ENCODE measurements at regions not wholly inside any gene's neighbourhood (a gene's known extent, or its start where the extent isn't known, plus 50 kb on each side); places are given as distances from the start of the nearest gene placed in this dataset.

DNA sequence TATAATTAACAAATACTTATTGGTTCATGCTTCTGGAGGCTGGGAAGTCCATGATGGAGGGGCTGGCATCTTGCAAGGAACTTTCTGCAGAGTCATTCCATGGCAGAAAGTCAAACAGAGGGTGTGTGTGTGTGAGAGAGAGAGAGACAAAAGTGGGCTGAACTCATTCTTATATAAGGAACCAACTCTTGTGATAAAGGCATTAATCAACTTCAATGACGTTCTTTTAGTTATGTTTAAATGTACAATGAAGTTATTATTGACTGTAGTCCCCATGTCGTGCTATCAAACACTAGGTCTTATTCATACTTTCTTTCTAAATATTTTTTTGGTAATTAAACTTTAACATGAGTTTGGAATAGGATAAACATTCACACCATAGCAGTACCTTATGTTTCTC is 1408.8 kb downstream of the STIM2 start:
- intact Hi-C loops (cut with micrococcal nuclease; ENCODE audit: unreplicated experiment) (no loop called here), in situ Hi-C loops (cut with MboI) (no loop called here)
- Histone ChIP-seq H3K79me2 (ENCODE audit: control insufficient read depth, insufficient read depth, low read length) (no peaks in the 10 kb centered on the region), H3K4me1 (ENCODE audit: control insufficient read depth, insufficient read depth, low read length) (no peaks in the 10 kb centered on the region), H3K9me3 (replicated peaks; ENCODE audit: control insufficient read depth, insufficient read depth, low read length) (no peaks in the 10 kb centered on the region), H3K4me2 (ENCODE audit: control insufficient read depth, insufficient read depth) (no peak overlapping the region), H3K9ac (ENCODE audit: control insufficient read depth, insufficient read depth, low read length) (no peak overlapping the region), H3K4me3 (no peak overlapping the region), H3K27ac (ENCODE audit: control insufficient read depth, insufficient read depth) (no peak overlapping the region), H3K27me3 (replicated peaks in 1 of 2; ENCODE audit: control insufficient read depth in 2 of 2, insufficient read depth in 2 of 2, low read length in 1 of 2) (no peaks in the 10 kb centered on the region), H3K36me3 (ENCODE audit: control insufficient read depth in 2 of 2, insufficient read depth in 2 of 2, low read length in 1 of 2) (no peaks in the 10 kb centered on the region), H4K20me1 (ENCODE audit: control insufficient read depth, insufficient read depth) (no peaks in the 10 kb centered on the region), H2AFZ (ENCODE audit: control insufficient read depth, low read depth, low read length) (no peak overlapping the region)
- ChIA-PET RAD21 (ENCODE audit: unreplicated experiment) (no interaction called here), POLR2A (no interaction called here), CTCF (no interaction called here), SMC1A (ENCODE audit: uncharacterized antibody, unreplicated experiment) (no interaction called here)
- FAIRE-seq (no peak), DNase-seq (ENCODE audit: low read depth, low spot score) (no peak), ATAC-seq (no peak)
- no TSS peak for BruUV-seq (replicated peaks)
- TF ChIP-seq YBX1 (IDR thresholded peaks at IDR 0.05): no peak
- TF ChIP-seq BRCA1 (IDR thresholded peaks at IDR 0.05; ENCODE audit: low read depth, low read length): no peak
- no peak for TF ChIP-seq HDGF (IDR thresholded peaks at IDR 0.05)
- TF ChIP-seq SMAD5 (IDR thresholded peaks at IDR 0.05; ENCODE audit: low read depth): no peak
- TF ChIP-seq, protein P1, sequence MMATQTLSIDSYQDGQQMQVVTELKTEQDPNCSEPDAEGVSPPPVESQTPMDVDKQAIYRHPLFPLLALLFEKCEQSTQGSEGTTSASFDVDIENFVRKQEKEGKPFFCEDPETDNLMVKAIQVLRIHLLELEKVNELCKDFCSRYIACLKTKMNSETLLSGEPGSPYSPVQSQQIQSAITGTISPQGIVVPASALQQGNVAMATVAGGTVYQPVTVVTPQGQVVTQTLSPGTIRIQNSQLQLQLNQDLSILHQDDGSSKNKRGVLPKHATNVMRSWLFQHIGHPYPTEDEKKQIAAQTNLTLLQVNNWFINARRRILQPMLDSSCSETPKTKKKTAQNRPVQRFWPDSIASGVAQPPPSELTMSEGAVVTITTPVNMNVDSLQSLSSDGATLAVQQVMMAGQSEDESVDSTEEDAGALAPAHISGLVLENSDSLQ (IDR thresholded peaks at IDR 0.05): no peak
- TF ChIP-seq, protein P2, sequence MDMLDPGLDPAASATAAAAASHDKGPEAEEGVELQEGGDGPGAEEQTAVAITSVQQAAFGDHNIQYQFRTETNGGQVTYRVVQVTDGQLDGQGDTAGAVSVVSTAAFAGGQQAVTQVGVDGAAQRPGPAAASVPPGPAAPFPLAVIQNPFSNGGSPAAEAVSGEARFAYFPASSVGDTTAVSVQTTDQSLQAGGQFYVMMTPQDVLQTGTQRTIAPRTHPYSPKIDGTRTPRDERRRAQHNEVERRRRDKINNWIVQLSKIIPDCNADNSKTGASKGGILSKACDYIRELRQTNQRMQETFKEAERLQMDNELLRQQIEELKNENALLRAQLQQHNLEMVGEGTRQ (IDR thresholded peaks at IDR 0.05; ENCODE audit: borderline replicate concordance, low read depth, low read length): no peak
- TF ChIP-seq CBFB (IDR thresholded peaks at IDR 0.05; ENCODE audit: low read depth): no peak
- TF ChIP-seq IKZF1 (conservative IDR thresholded peaks at IDR 0.05): no peak
- TF ChIP-seq ZNF274 (IDR thresholded peaks at IDR 0.05; ENCODE audit: insufficient read depth, insufficient read length): no peak
- TF ChIP-seq SPI1 (IDR thresholded peaks at IDR 0.05; ENCODE audit: borderline replicate concordance, insufficient read depth, low read depth, low read length): no peak
- no peak for TF ChIP-seq POLR2AphosphoS5 (IDR thresholded peaks at IDR 0.05; ENCODE audit: low read length)
- no peak for TF ChIP-seq EED (IDR thresholded peaks at IDR 0.05; ENCODE audit: low read depth)
- no peak for TF ChIP-seq MTA3 (IDR thresholded peaks at IDR 0.05; ENCODE audit: borderline replicate concordance, low read length)
- TF ChIP-seq, protein P3, sequence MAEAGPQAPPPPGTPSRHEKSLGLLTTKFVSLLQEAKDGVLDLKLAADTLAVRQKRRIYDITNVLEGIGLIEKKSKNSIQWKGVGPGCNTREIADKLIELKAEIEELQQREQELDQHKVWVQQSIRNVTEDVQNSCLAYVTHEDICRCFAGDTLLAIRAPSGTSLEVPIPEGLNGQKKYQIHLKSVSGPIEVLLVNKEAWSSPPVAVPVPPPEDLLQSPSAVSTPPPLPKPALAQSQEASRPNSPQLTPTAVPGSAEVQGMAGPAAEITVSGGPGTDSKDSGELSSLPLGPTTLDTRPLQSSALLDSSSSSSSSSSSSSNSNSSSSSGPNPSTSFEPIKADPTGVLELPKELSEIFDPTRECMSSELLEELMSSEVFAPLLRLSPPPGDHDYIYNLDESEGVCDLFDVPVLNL (IDR thresholded peaks at IDR 0.05; ENCODE audit: low read depth, low read length): no peak
- no peak for TF ChIP-seq MYB (IDR thresholded peaks at IDR 0.05; ENCODE audit: borderline replicate concordance, low read depth, low read length)
- TF ChIP-seq, protein P4, sequence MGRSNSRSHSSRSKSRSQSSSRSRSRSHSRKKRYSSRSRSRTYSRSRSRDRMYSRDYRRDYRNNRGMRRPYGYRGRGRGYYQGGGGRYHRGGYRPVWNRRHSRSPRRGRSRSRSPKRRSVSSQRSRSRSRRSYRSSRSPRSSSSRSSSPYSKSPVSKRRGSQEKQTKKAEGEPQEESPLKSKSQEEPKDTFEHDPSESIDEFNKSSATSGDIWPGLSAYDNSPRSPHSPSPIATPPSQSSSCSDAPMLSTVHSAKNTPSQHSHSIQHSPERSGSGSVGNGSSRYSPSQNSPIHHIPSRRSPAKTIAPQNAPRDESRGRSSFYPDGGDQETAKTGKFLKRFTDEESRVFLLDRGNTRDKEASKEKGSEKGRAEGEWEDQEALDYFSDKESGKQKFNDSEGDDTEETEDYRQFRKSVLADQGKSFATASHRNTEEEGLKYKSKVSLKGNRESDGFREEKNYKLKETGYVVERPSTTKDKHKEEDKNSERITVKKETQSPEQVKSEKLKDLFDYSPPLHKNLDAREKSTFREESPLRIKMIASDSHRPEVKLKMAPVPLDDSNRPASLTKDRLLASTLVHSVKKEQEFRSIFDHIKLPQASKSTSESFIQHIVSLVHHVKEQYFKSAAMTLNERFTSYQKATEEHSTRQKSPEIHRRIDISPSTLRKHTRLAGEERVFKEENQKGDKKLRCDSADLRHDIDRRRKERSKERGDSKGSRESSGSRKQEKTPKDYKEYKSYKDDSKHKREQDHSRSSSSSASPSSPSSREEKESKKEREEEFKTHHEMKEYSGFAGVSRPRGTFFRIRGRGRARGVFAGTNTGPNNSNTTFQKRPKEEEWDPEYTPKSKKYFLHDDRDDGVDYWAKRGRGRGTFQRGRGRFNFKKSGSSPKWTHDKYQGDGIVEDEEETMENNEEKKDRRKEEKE (IDR thresholded peaks at IDR 0.05): no peak
- WGBS (ENCODE audit: insufficient coverage, insufficient replicate concordance, low lambda C conversion rate, missing lambda C conversion rate): 4% methylated on average over 2 of the region's 2 CpGs

Measured in GM12878 (cell line).